ENCODE measurements at regions not wholly inside any gene's neighbourhood (a gene's known extent, or its start where the extent isn't known, plus 50 kb on each side); places are given as distances from the start of the nearest gene placed in this dataset.

- Histone ChIP-seq H3K27ac (ENCODE audit: low read depth, low read length, poor library complexity, severe bottlenecking) (no peak overlapping the region), H3K9ac (ENCODE audit: low read length) (no peak overlapping the region), H3K4me3 (ENCODE audit: low read depth, low read length, poor library complexity, severe bottlenecking) (no peak overlapping the region), H3K27me3 (ENCODE audit: insufficient read depth, low read length) (no peaks in the 10 kb centered on the region), H3K4me2 (ENCODE audit: low read length) (no peak overlapping the region), H3K4me1 (ENCODE audit: insufficient read depth, low read length, severe bottlenecking) (no peaks in the 10 kb centered on the region), H3K79me2 (ENCODE audit: insufficient read depth, low read length) (no peaks in the 10 kb centered on the region), H4K20me1 (ENCODE audit: insufficient read depth, low read length) (no peaks in the 10 kb centered on the region), H3F3A (ENCODE audit: insufficient read depth, low read length) (no peaks in the 10 kb centered on the region), H3K9me3 (ENCODE audit: low read length) (no peaks in the 10 kb centered on the region), H3K36me3 (ENCODE audit: insufficient read depth, low read length) (no peaks in the 10 kb centered on the region), H3K9me2 (ENCODE audit: low read depth, low read length) (no peaks in the 10 kb centered on the region), H2AFZ (ENCODE audit: low read length) (no peak overlapping the region)
- TF ChIP-seq EZH2 (IDR thresholded peaks at IDR 0.05; ENCODE audit: borderline replicate concordance, low read length): no peak
- no peak for TF ChIP-seq CTCF (IDR thresholded peaks at IDR 0.05; ENCODE audit: low read length)
These were observed 146.8 kb downstream of the MID1IP1 start for GRCh38 chrX:38948046-38948445.

- Histone ChIP-seq H3K36me3 (ENCODE audit: insufficient read depth, low read length) (no peaks in the 10 kb centered on the region), H3K9me2 (ENCODE audit: low read depth, low read length) (no peaks in the 10 kb centered on the region), H3K79me2 (ENCODE audit: insufficient read depth, low read length) (no peaks in the 10 kb centered on the region), H3K27me3 (ENCODE audit: insufficient read depth, low read length) (no peaks in the 10 kb centered on the region), H2AFZ (ENCODE audit: low read length) (no peak overlapping the region), H3K4me3 (ENCODE audit: low read depth, low read length, poor library complexity, severe bottlenecking) (no peak overlapping the region), H3F3A (ENCODE audit: insufficient read depth, low read length) (no peaks in the 10 kb centered on the region), H3K27ac (ENCODE audit: low read depth, low read length, poor library complexity, severe bottlenecking) (no peak overlapping the region), H3K4me1 (ENCODE audit: insufficient read depth, low read length, severe bottlenecking) (no peaks in the 10 kb centered on the region), H3K9me3 (ENCODE audit: low read length) (no peaks in the 10 kb centered on the region), H3K4me2 (ENCODE audit: low read length) (no peak overlapping the region), H3K9ac (ENCODE audit: low read length) (no peak overlapping the region), H4K20me1 (ENCODE audit: insufficient read depth, low read length) (no peaks in the 10 kb centered on the region)
- TF ChIP-seq CTCF (IDR thresholded peaks at IDR 0.05; ENCODE audit: low read length) (no peak), EZH2 (IDR thresholded peaks at IDR 0.05; ENCODE audit: borderline replicate concordance, low read length) (no peak)
These were observed 153.3 kb downstream of the MID1IP1 start for GRCh38 chrX:38954520-38954919.

- no peaks in the 10 kb centered on the region for H3K4me1 ChIP-seq (ENCODE audit: insufficient read depth, low read length, severe bottlenecking)
- H3K9me3 ChIP-seq (ENCODE audit: low read length): no peaks in the 10 kb centered on the region
- TF ChIP-seq CTCF (IDR thresholded peaks at IDR 0.05; ENCODE audit: low read length): no peak
- no peak for TF ChIP-seq EZH2 (IDR thresholded peaks at IDR 0.05; ENCODE audit: borderline replicate concordance, low read length)
- no peaks in the 10 kb centered on the region for H3K36me3 ChIP-seq (ENCODE audit: insufficient read depth, low read length)
- H3K4me3 ChIP-seq (ENCODE audit: low read depth, low read length, poor library complexity, severe bottlenecking): no peak overlapping the region
- H2AFZ ChIP-seq (ENCODE audit: low read length): no peak overlapping the region
- H3K9ac ChIP-seq (ENCODE audit: low read length): no peak overlapping the region
- no peak overlapping the region for H3K4me2 ChIP-seq (ENCODE audit: low read length)
- no peaks in the 10 kb centered on the region for H4K20me1 ChIP-seq (ENCODE audit: insufficient read depth, low read length)
- no peaks in the 10 kb centered on the region for H3F3A ChIP-seq (ENCODE audit: insufficient read depth, low read length)
- H3K27ac ChIP-seq (ENCODE audit: low read depth, low read length, poor library complexity, severe bottlenecking): no peak overlapping the region
- no peaks in the 10 kb centered on the region for H3K79me2 ChIP-seq (ENCODE audit: insufficient read depth, low read length)
- H3K27me3 ChIP-seq (ENCODE audit: insufficient read depth, low read length): no peaks in the 10 kb centered on the region
- no peaks in the 10 kb centered on the region for H3K9me2 ChIP-seq (ENCODE audit: low read depth, low read length)
These were observed 158.5 kb downstream of the MID1IP1 start for GRCh38 chrX:38959736-38960135.
